ENCODE measurements at regions not wholly inside any gene's neighbourhood (a gene's known extent, or its start where the extent isn't known, plus 50 kb on each side); places are given as distances from the start of the nearest gene placed in this dataset.

DNA sequence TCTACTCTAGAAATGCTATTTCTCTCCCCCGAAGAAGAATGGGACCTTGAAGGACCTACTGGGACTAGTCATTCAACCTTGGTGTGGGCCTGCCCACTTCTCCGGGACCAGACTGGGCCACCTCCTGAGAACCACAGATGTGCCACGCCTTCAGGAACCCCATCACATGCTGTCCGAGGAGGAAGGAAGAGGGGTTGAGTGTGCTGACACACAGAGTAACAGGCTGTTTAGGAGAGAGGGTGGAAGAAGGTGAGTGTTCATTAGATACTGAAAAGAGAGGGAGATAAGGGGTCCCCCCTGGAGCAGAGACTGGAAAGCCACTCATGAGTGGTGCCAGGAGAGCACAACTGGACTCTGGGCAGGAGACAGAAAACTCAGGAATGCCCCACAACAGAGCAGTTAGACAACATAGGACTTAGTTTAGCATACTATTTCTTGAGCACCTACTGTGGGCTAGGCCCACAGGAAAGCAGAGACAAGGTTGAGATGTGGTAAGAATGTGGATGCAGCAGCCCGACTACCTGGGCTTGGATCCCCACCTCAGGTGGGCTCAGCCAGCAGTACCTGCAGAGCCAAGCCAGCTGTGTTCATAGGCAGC lies 286.4 kb upstream of the NCKAP5 start:
- TF ChIP-seq EZH2 (IDR thresholded peaks at IDR 0.05; ENCODE audit: borderline replicate concordance, low read length): no peak
- TF ChIP-seq, protein P1, sequence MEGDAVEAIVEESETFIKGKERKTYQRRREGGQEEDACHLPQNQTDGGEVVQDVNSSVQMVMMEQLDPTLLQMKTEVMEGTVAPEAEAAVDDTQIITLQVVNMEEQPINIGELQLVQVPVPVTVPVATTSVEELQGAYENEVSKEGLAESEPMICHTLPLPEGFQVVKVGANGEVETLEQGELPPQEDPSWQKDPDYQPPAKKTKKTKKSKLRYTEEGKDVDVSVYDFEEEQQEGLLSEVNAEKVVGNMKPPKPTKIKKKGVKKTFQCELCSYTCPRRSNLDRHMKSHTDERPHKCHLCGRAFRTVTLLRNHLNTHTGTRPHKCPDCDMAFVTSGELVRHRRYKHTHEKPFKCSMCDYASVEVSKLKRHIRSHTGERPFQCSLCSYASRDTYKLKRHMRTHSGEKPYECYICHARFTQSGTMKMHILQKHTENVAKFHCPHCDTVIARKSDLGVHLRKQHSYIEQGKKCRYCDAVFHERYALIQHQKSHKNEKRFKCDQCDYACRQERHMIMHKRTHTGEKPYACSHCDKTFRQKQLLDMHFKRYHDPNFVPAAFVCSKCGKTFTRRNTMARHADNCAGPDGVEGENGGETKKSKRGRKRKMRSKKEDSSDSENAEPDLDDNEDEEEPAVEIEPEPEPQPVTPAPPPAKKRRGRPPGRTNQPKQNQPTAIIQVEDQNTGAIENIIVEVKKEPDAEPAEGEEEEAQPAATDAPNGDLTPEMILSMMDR (IDR thresholded peaks at IDR 0.05; ENCODE audit: low read length): no peak
